Neural crest cell (in vitro differentiated cells): ENCODE measurements at regions not wholly inside any gene's neighbourhood (a gene's known extent, or its start where the extent isn't known, plus 50 kb on each side); places are given as distances from the start of the nearest gene placed in this dataset.

Experiments
- DNase-seq: peaks from one replicate; pipeline ENCODE4 v3.0.0; 2021; ENCODE audit warnings: low read depth, mixed read lengths, low spot score
- H3K27ac Mint-ChIP-seq: one replicate; pipeline ENCODE4 v1.8.0; 2021; ENCODE audit warnings: mild to moderate bottlenecking, mixed read lengths; ENCODE audit not compliant: unreplicated experiment
- H3K27me3 Mint-ChIP-seq: 2 replicates; pipeline ENCODE4 v1.8.0; 2021; ENCODE audit warnings: low read depth, mild to moderate bottlenecking, mixed read lengths
- H3K36me3 Mint-ChIP-seq: 2 replicates; pipeline ENCODE4 v1.8.0; 2021; ENCODE audit warnings: low read depth, mild to moderate bottlenecking, mixed read lengths
- H3K4me1 Mint-ChIP-seq: 2 replicates; pipeline ENCODE4 v1.8.0; 2021; ENCODE audit warnings: mixed read lengths
- H3K4me3 Mint-ChIP-seq: one replicate; pipeline ENCODE4 v1.8.0; 2021; ENCODE audit warnings: mild to moderate bottlenecking, mixed read lengths
- H3K9me3 Mint-ChIP-seq: 2 replicates; pipeline ENCODE4 v1.8.0; 2021; ENCODE audit warnings: mixed read lengths
- TF ChIP-seq, protein P1 (sequence below): fragments of 200-600 bp; sonication (generic); conservative IDR thresholded peaks from 2 replicates; pipeline ENCODE4 v1.5.0; 2021; ENCODE audit warnings: antibody characterized with exemption, mild to moderate bottlenecking

DNA sequence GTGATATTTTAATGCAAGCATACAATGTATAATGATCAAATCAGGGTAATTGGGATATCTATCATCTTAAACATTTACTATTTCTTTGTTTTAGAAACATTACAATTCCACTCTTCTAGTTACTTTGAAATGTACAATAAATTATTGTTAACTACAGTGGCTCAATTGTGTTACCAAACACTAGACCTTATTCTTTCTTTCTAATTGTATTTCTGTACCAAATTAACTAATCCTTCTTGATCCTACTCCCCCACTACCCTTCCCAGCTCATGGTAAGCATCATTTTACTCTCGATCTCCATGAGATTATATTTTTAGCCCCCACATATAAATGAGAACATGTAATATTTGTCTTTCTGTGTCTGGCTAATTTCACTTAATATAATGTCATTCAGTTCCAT lies 95.0 kb upstream of the MROH9 start:
- no peak for DNase-seq
- Mint-ChIP-seq H3K27me3 (no peaks in the 10 kb centered on the region), H3K9me3 (peaks cover 2% of the 10 kb centered on the region), H3K4me1 (no peaks in the 10 kb centered on the region), H3K36me3 (peaks cover 3% of the 10 kb centered on the region), H3K27ac (no peak overlapping the region), H3K4me3 (no peak overlapping the region)
- TF ChIP-seq, protein P1, sequence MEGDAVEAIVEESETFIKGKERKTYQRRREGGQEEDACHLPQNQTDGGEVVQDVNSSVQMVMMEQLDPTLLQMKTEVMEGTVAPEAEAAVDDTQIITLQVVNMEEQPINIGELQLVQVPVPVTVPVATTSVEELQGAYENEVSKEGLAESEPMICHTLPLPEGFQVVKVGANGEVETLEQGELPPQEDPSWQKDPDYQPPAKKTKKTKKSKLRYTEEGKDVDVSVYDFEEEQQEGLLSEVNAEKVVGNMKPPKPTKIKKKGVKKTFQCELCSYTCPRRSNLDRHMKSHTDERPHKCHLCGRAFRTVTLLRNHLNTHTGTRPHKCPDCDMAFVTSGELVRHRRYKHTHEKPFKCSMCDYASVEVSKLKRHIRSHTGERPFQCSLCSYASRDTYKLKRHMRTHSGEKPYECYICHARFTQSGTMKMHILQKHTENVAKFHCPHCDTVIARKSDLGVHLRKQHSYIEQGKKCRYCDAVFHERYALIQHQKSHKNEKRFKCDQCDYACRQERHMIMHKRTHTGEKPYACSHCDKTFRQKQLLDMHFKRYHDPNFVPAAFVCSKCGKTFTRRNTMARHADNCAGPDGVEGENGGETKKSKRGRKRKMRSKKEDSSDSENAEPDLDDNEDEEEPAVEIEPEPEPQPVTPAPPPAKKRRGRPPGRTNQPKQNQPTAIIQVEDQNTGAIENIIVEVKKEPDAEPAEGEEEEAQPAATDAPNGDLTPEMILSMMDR = no peak

- Mint-ChIP-seq H3K36me3 (peaks cover 3% of the 10 kb centered on the region), H3K9me3 (no peaks in the 10 kb centered on the region), H3K27me3 (peaks cover 10% of the 10 kb centered on the region), H3K4me3 (no peak overlapping the region), H3K27ac (no peak overlapping the region), H3K4me1 (peaks cover 31% of the 10 kb centered on the region)
- TF ChIP-seq, protein P1 = no peak
- no peak for DNase-seq
Observed at GRCh38 chr1:170853302-170853701, 82.0 kb upstream of the MROH9 start.

- Mint-ChIP-seq H3K4me3 (no peak overlapping the region), H3K27me3 (peaks cover 10% of the 10 kb centered on the region), H3K27ac (no peak overlapping the region), H3K9me3 (no peaks in the 10 kb centered on the region), H3K4me1 (peaks cover 36% of the 10 kb centered on the region), H3K36me3 (peaks cover 3% of the 10 kb centered on the region)
- TF ChIP-seq, protein P1 = no peak
- DNase-seq = no peak
Observed at GRCh38 chr1:170853867-170854266, 81.5 kb upstream of the MROH9 start.

- Mint-ChIP-seq H3K36me3 (peaks cover 3% of the 10 kb centered on the region), H3K27ac (no peak overlapping the region), H3K9me3 (no peaks in the 10 kb centered on the region), H3K4me1 (peaks cover 38% of the 10 kb centered on the region), H3K4me3 (no peak overlapping the region), H3K27me3 (peaks cover 10% of the 10 kb centered on the region)
- DNase-seq = no peak
- TF ChIP-seq, protein P1 = no peak
Observed at GRCh38 chr1:170854677-170855076, 80.7 kb upstream of the MROH9 start.

DNA sequence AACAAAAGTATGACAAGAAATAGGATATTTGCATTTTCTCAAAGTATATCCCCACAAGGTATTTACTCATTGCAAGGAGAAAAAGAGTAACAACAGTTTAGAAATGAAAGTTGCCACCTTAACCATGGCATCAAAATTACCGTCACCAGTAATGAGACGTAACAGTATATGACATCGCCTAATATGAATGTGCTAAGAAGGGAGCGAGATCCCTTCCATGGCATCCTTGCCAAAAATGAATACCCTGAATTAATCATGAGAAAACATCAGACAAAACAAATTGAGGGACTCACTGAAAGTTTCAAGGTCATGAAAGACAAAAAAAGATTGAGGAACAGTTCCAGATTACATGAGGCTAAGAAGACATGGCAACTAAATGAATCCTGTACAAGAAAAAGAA lies 78.9 kb upstream of the MROH9 start:
- Mint-ChIP-seq H3K36me3 (no peaks in the 10 kb centered on the region), H3K4me1 (peaks cover 38% of the 10 kb centered on the region), H3K27me3 (peaks cover 9% of the 10 kb centered on the region), H3K4me3 (no peak overlapping the region), H3K27ac (no peak overlapping the region), H3K9me3 (no peaks in the 10 kb centered on the region)
- TF ChIP-seq, protein P1 = no peak
- DNase-seq = no peak

DNA sequence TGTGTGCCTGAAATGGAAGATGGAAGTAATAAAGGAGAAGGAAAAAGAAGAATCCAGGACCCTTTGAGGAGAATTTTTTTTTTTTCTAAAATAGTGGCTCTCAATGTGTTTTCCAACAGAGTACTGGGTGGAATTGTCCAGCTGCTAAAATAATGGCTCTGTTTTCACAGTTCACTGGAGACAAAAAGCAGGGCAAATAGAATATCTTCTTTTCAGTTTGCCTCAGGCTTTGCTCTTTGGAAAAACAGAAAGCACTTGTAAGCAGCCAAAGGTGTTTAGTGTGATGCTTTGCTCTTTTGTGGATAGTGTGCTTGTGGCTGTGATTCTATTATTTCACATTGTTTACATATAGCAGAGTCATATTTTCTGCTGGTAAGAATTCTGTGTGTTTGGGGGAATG lies 77.4 kb upstream of the MROH9 start:
- peak overlapping the region; percentile 93 for H3K27ac Mint-ChIP-seq
- no peaks in the 10 kb centered on the region for H3K9me3 Mint-ChIP-seq
- H3K27me3 Mint-ChIP-seq = no peaks in the 10 kb centered on the region
- H3K36me3 Mint-ChIP-seq = no peaks in the 10 kb centered on the region
- H3K4me1 Mint-ChIP-seq = peaks cover 38% of the 10 kb centered on the region
- TF ChIP-seq, protein P1 = no peak
- no peak overlapping the region for H3K4me3 Mint-ChIP-seq
- DNase-seq = no peak
